ENCODE measurements at regions not wholly inside any gene's neighbourhood (a gene's known extent, or its start where the extent isn't known, plus 50 kb on each side); places are given as distances from the start of the nearest gene placed in this dataset.

DNA sequence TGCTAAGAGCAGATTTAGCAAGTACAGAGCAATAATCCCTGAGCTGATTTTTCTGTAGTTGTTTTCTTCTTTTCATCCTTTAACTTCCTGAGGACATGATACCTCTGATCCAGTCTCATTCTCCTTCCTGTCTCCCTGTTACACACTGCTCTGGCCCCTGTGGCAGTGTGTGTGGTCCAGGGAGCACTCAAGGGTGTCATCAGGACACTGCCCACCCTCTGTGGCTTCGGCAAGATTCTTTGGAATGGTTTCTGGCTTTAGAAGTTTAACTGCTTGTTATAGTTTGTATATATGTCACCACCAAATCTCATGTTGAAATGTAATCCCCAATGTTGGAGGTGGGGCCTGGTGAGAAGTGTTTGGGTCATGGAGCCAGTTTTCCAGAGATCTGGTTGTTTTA lies 637.3 kb downstream of the BCOR start:
- Histone ChIP-seq H3K4me3 (ENCODE audit: low read length) (no peak overlapping the region), H2AFZ (ENCODE audit: low read depth, low read length) (no peak overlapping the region), H3K79me2 (replicated peaks; ENCODE audit: insufficient read depth, low read length) (no peaks in the 10 kb centered on the region), H3K27ac (ENCODE audit: low read length) (no peak overlapping the region), H3K4me2 (ENCODE audit: low read length) (no peak overlapping the region), H3K9me2 (ENCODE audit: insufficient read depth, low read length) (no peaks in the 10 kb centered on the region), H3K9me3 (ENCODE audit: low read length) (no peaks in the 10 kb centered on the region), H3F3A (ENCODE audit: insufficient read depth, low read length, poor library complexity, severe bottlenecking) (no peaks in the 10 kb centered on the region), H3K27me3 (ENCODE audit: insufficient read depth, low read depth, low read length) (no peaks in the 10 kb centered on the region), H4K20me1 (ENCODE audit: insufficient read depth) (no peaks in the 10 kb centered on the region), H3K9ac (ENCODE audit: low read length) (no peak overlapping the region), H3K36me3 (ENCODE audit: insufficient read depth, low read length) (no peaks in the 10 kb centered on the region)
- TF ChIP-seq TAF1 (IDR thresholded peaks at IDR 0.05; ENCODE audit: low read depth) (no peak), SMC3 (conservative IDR thresholded peaks at IDR 0.05; ENCODE audit: poor library complexity) (no peak), MXI1 (conservative IDR thresholded peaks at IDR 0.05; ENCODE audit: poor library complexity, severe bottlenecking) (no peak), EP300 (conservative IDR thresholded peaks at IDR 0.05; ENCODE audit: poor library complexity, severe bottlenecking) (no peak), CTCF (IDR thresholded peaks at IDR 0.05; ENCODE audit: poor library complexity, severe bottlenecking) (no peak), RAD21 (conservative IDR thresholded peaks at IDR 0.05) (no peak), POLR2AphosphoS5 (IDR thresholded peaks at IDR 0.05) (no peak), EZH2 (IDR thresholded peaks at IDR 0.05; ENCODE audit: borderline replicate concordance, insufficient read depth, low read length, poor library complexity, severe bottlenecking) (no peak)
- TF ChIP-seq, protein P1, sequence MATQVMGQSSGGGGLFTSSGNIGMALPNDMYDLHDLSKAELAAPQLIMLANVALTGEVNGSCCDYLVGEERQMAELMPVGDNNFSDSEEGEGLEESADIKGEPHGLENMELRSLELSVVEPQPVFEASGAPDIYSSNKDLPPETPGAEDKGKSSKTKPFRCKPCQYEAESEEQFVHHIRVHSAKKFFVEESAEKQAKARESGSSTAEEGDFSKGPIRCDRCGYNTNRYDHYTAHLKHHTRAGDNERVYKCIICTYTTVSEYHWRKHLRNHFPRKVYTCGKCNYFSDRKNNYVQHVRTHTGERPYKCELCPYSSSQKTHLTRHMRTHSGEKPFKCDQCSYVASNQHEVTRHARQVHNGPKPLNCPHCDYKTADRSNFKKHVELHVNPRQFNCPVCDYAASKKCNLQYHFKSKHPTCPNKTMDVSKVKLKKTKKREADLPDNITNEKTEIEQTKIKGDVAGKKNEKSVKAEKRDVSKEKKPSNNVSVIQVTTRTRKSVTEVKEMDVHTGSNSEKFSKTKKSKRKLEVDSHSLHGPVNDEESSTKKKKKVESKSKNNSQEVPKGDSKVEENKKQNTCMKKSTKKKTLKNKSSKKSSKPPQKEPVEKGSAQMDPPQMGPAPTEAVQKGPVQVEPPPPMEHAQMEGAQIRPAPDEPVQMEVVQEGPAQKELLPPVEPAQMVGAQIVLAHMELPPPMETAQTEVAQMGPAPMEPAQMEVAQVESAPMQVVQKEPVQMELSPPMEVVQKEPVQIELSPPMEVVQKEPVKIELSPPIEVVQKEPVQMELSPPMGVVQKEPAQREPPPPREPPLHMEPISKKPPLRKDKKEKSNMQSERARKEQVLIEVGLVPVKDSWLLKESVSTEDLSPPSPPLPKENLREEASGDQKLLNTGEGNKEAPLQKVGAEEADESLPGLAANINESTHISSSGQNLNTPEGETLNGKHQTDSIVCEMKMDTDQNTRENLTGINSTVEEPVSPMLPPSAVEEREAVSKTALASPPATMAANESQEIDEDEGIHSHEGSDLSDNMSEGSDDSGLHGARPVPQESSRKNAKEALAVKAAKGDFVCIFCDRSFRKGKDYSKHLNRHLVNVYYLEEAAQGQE (IDR thresholded peaks at IDR 0.05; ENCODE audit: borderline replicate concordance) = no peak

GRCh38 chrX:39462835-39463234 lies 634.9 kb downstream of the BCOR start:
- no peaks in the 10 kb centered on the region for H3K36me3 ChIP-seq (ENCODE audit: insufficient read depth, low read length)
- H3K4me2 ChIP-seq (ENCODE audit: low read length) = no peak overlapping the region
- no peak overlapping the region for H2AFZ ChIP-seq (ENCODE audit: low read depth, low read length)
- H3K79me2 ChIP-seq (replicated peaks; ENCODE audit: insufficient read depth, low read length) = no peaks in the 10 kb centered on the region
- no peaks in the 10 kb centered on the region for H3F3A ChIP-seq (ENCODE audit: insufficient read depth, low read length, poor library complexity, severe bottlenecking)
- no peaks in the 10 kb centered on the region for H4K20me1 ChIP-seq (ENCODE audit: insufficient read depth)
- H3K4me3 ChIP-seq (ENCODE audit: low read length) = no peak overlapping the region
- no peaks in the 10 kb centered on the region for H3K27me3 ChIP-seq (ENCODE audit: insufficient read depth, low read depth, low read length)
- H3K9ac ChIP-seq (ENCODE audit: low read length) = no peak overlapping the region
- no peaks in the 10 kb centered on the region for H3K9me3 ChIP-seq (ENCODE audit: low read length)
- H3K27ac ChIP-seq (ENCODE audit: low read length) = no peak overlapping the region
- H3K9me2 ChIP-seq (ENCODE audit: insufficient read depth, low read length) = no peaks in the 10 kb centered on the region
- TF ChIP-seq TAF1 (IDR thresholded peaks at IDR 0.05; ENCODE audit: low read depth) (no peak), EZH2 (IDR thresholded peaks at IDR 0.05; ENCODE audit: borderline replicate concordance, insufficient read depth, low read length, poor library complexity, severe bottlenecking) (no peak), MXI1 (conservative IDR thresholded peaks at IDR 0.05; ENCODE audit: poor library complexity, severe bottlenecking) (no peak), SMC3 (conservative IDR thresholded peaks at IDR 0.05; ENCODE audit: poor library complexity) (no peak)
- TF ChIP-seq, protein P1 (IDR thresholded peaks at IDR 0.05; ENCODE audit: borderline replicate concordance) = no peak
